ENCODE measurements at regions not wholly inside any gene's neighbourhood (a gene's known extent, or its start where the extent isn't known, plus 50 kb on each side); places are given as distances from the start of the nearest gene placed in this dataset.

GRCh38 chr16:18049547-18050133 is 286.9 kb downstream of the NPIPA8 start:
- no peaks in the 10 kb centered on the region for H3K36me3 Mint-ChIP-seq
- peaks cover 4% of the 10 kb centered on the region for H3K27me3 Mint-ChIP-seq
- no peaks in the 10 kb centered on the region for H3K4me1 Mint-ChIP-seq
- H3K9me3 Mint-ChIP-seq: peaks cover 0 to 8% (median 0%) of the 10 kb centered on the region in 3 donors
- no peak overlapping the region for H3K27ac Mint-ChIP-seq
- H3K4me3 Mint-ChIP-seq: no peak overlapping the region

- Mint-ChIP-seq H3K4me3 (no peak overlapping the region), H3K36me3 (no peaks in the 10 kb centered on the region), H3K27ac (no peak overlapping the region), H3K9me3 (peaks cover 0 to 8% (median 0%) of the 10 kb centered on the region in 3 donors), H3K27me3 (peaks cover 5% of the 10 kb centered on the region), H3K4me1 (no peaks in the 10 kb centered on the region)
These were observed 287.5 kb downstream of the NPIPA8 start for GRCh38 chr16:18048853-18049546.

GRCh38 chr16:18047761-18048160 is 288.8 kb downstream of the NPIPA8 start:
- Mint-ChIP-seq H3K4me1 (no peaks in the 10 kb centered on the region), H3K27ac (no peak overlapping the region), H3K27me3 (peaks cover 5% of the 10 kb centered on the region), H3K36me3 (no peaks in the 10 kb centered on the region), H3K9me3 (peaks cover 0 to 1% (median under 1%) of the 10 kb centered on the region in 3 donors), H3K4me3 (no peak overlapping the region)

GRCh38 chr16:18045356-18045755 is 291.2 kb downstream of the NPIPA8 start:
- no peak overlapping the region for H3K27ac Mint-ChIP-seq
- H3K4me3 Mint-ChIP-seq: no peak overlapping the region
- peaks cover 0 to 2% (median 0%) of the 10 kb centered on the region in 3 donors for H3K9me3 Mint-ChIP-seq
- no peaks in the 10 kb centered on the region for H3K4me1 Mint-ChIP-seq
- H3K27me3 Mint-ChIP-seq: peaks cover 6% of the 10 kb centered on the region
- H3K36me3 Mint-ChIP-seq: no peaks in the 10 kb centered on the region

GRCh38 chr16:18041864-18042834 is 294.4 kb downstream of the NPIPA8 start:
- peaks cover 0 to 2% (median 0%) of the 10 kb centered on the region in 3 donors for H3K9me3 Mint-ChIP-seq
- no peaks in the 10 kb centered on the region for H3K36me3 Mint-ChIP-seq
- H3K27ac Mint-ChIP-seq: no peak overlapping the region
- H3K4me1 Mint-ChIP-seq: no peaks in the 10 kb centered on the region
- H3K4me3 Mint-ChIP-seq: no peak overlapping the region
- peaks cover 6% of the 10 kb centered on the region for H3K27me3 Mint-ChIP-seq

GRCh38 chr16:18039931-18040330 is 296.6 kb downstream of the NPIPA8 start:
- H3K9me3 Mint-ChIP-seq: peaks cover 0 to 5% (median 0%) of the 10 kb centered on the region in 3 donors
- H3K4me3 Mint-ChIP-seq: no peak overlapping the region
- no peak overlapping the region for H3K27ac Mint-ChIP-seq
- no peaks in the 10 kb centered on the region for H3K36me3 Mint-ChIP-seq
- peaks cover 5% of the 10 kb centered on the region for H3K27me3 Mint-ChIP-seq
- H3K4me1 Mint-ChIP-seq: no peaks in the 10 kb centered on the region

- Mint-ChIP-seq H3K9me3 (peaks cover 0 to 3% (median 0%) of the 10 kb centered on the region in 3 donors), H3K27me3 (peaks cover 3% of the 10 kb centered on the region), H3K4me3 (no peak overlapping the region), H3K27ac (no peak overlapping the region), H3K4me1 (no peaks in the 10 kb centered on the region), H3K36me3 (no peaks in the 10 kb centered on the region)
These were observed 299.5 kb downstream of the NPIPA8 start for GRCh38 chr16:18037051-18037450.

- H3K4me1 Mint-ChIP-seq: no peaks in the 10 kb centered on the region
- no peak overlapping the region for H3K4me3 Mint-ChIP-seq
- H3K9me3 Mint-ChIP-seq: peaks cover 0 to 3% (median 2%) of the 10 kb centered on the region in 3 donors
- no peak overlapping the region for H3K27ac Mint-ChIP-seq
- peaks cover 7% of the 10 kb centered on the region for H3K27me3 Mint-ChIP-seq
- no peaks in the 10 kb centered on the region for H3K36me3 Mint-ChIP-seq
These were observed 311.9 kb downstream of the NPIPA8 start for GRCh38 chr16:18024611-18025010.

GRCh38 chr16:18018376-18018775 is 318.2 kb downstream of the NPIPA8 start:
- peaks cover 13% of the 10 kb centered on the region for H3K27me3 Mint-ChIP-seq
- H3K4me1 Mint-ChIP-seq: peaks cover 0 to 3% (median 0%) of the 10 kb centered on the region in 3 donors
- H3K36me3 Mint-ChIP-seq: no peaks in the 10 kb centered on the region
- no peak overlapping the region for H3K4me3 Mint-ChIP-seq
- peaks cover 0 to under 1% (median 0%) of the 10 kb centered on the region in 3 donors for H3K9me3 Mint-ChIP-seq
- H3K27ac Mint-ChIP-seq: no peak overlapping the region

- peaks cover 7% of the 10 kb centered on the region for H3K27me3 Mint-ChIP-seq
- H3K9me3 Mint-ChIP-seq: no peaks in the 10 kb centered on the region
- H3K4me3 Mint-ChIP-seq: no peak overlapping the region
- H3K4me1 Mint-ChIP-seq: peaks cover 0 to 3% (median 0%) of the 10 kb centered on the region in 3 donors
- H3K27ac Mint-ChIP-seq: no peak overlapping the region
- H3K36me3 Mint-ChIP-seq: no peaks in the 10 kb centered on the region
These were observed 322.7 kb downstream of the NPIPA8 start for GRCh38 chr16:18013863-18014262.

- H3K27ac Mint-ChIP-seq: no peak overlapping the region
- peaks cover 0 to 2% (median 0%) of the 10 kb centered on the region in 3 donors for H3K9me3 Mint-ChIP-seq
- H3K27me3 Mint-ChIP-seq: peaks cover 3% of the 10 kb centered on the region
These were observed 328.2 kb downstream of the NPIPA8 start for GRCh38 chr16:18008356-18008755.

GRCh38 chr16:18003033-18003432 is 333.5 kb downstream of the NPIPA8 start:
- H3K9me3 Mint-ChIP-seq: peaks cover 0 to 5% (median 0%) of the 10 kb centered on the region in 3 donors
- peaks cover 0 to 1% (median 0%) of the 10 kb centered on the region in 3 donors for H3K4me1 Mint-ChIP-seq
- H3K27me3 Mint-ChIP-seq: peaks cover 2% of the 10 kb centered on the region
- no peak overlapping the region for H3K4me3 Mint-ChIP-seq
- H3K27ac Mint-ChIP-seq: no peak overlapping the region
- H3K36me3 Mint-ChIP-seq: no peaks in the 10 kb centered on the region

More at GRCh38 chr16:18008356-18008755, 328.2 kb downstream of the NPIPA8 start:
- H3K4me1 Mint-ChIP-seq: peaks cover 0 to 1% (median 0%) of the 10 kb centered on the region in 3 donors
- H3K36me3 Mint-ChIP-seq: no peaks in the 10 kb centered on the region
- no peak overlapping the region for H3K4me3 Mint-ChIP-seq

GRCh38 chr16:17998996-17999395 is 337.5 kb downstream of the NPIPA8 start:
- Mint-ChIP-seq H3K4me3 (no peak overlapping the region), H3K36me3 (no peaks in the 10 kb centered on the region), H3K27me3 (peaks cover 6% of the 10 kb centered on the region), H3K9me3 (peaks cover 0 to 2% (median 0%) of the 10 kb centered on the region in 3 donors), H3K27ac (no peak overlapping the region), H3K4me1 (peaks cover 0 to 1% (median 0%) of the 10 kb centered on the region in 3 donors)

- Mint-ChIP-seq H3K27me3 (peaks cover 6% of the 10 kb centered on the region), H3K27ac (no peak overlapping the region), H3K4me3 (no peak overlapping the region), H3K36me3 (no peaks in the 10 kb centered on the region), H3K4me1 (no peaks in the 10 kb centered on the region), H3K9me3 (peaks cover 0 to 2% (median 0%) of the 10 kb centered on the region in 3 donors)
These were observed 338.0 kb downstream of the NPIPA8 start for GRCh38 chr16:17998550-17998949.

GRCh38 chr16:17994027-17994426 is 342.5 kb downstream of the NPIPA8 start:
- Mint-ChIP-seq H3K27ac (no peak overlapping the region), H3K27me3 (peaks cover 9% of the 10 kb centered on the region), H3K4me3 (no peak overlapping the region), H3K4me1 (peaks cover 0 to 1% (median 0%) of the 10 kb centered on the region in 3 donors), H3K9me3 (peaks cover 0 to 3% (median 0%) of the 10 kb centered on the region in 3 donors), H3K36me3 (no peaks in the 10 kb centered on the region)

Measured in IgD-negative memory B cell (primary cell).